GM23338 (cell line): ENCODE measurements at regions not wholly inside any gene's neighbourhood (a gene's known extent, or its start where the extent isn't known, plus 50 kb on each side); places are given as distances from the start of the nearest gene placed in this dataset.

Source experiments
- EZH2 ChIP-seq: fragments of 200-600 bp; sonication (generic); IDR thresholded peaks from one replicate; pipeline ENCODE4 v1.8.0; 2017; ENCODE audit warnings: antibody characterized with exemption, mild to moderate bottlenecking, low read depth; ENCODE audit not compliant: unreplicated experiment
- POLR2AphosphoS5 ChIP-seq: IDR thresholded peaks from 2 replicates; pipeline ENCODE4 v1.6.1; 2016; ENCODE audit warnings: antibody characterized with exemption, low read depth
- TF ChIP-seq, protein P1 (sequence below), 2 experiments: fragments of 200-600 bp in 1 of 2; sonication (generic) in 1 of 2; conservative IDR thresholded peaks; 2 replicates each; pipeline versions ENCODE4 v1.5.1 to v1.6.1; 2016 to 2017; ENCODE audit warnings: antibody characterized with exemption in 2 of 2, low read depth in 2 of 2, mild to moderate bottlenecking in 2 of 2, moderate library complexity in 1 of 2
- TF ChIP-seq, protein P2 (sequence below): IDR thresholded peaks from one replicate; pipeline ENCODE4 v1.6.1; 2018; ENCODE audit warnings: antibody characterized with exemption; ENCODE audit not compliant: unreplicated experiment
- TF ChIP-seq, protein P3 (sequence below): IDR thresholded peaks from 2 replicates; pipeline ENCODE4 v1.6.1; 2016; ENCODE audit warnings: antibody characterized with exemption

DNA sequence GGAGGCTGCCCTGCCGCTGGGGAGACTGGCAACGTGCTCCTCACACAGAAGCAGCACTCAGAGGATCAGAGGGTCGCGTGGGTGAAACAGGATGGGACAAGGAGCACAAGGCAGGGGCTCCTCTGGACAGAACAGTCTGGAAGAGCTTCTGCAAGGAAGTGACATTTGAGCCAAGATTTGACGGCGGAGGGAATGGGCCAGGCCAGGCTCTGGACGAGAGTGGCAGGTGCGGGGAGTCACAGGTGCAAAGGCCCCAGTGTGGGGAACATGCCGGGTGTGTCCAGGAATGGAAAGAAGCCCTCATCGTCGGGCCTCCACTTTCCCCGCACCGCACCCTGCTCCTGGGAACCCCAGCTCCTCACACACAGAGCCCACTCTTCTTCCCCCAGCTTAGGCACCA is 84.0 kb downstream of the RFLNA start:
- TF ChIP-seq, protein P1, sequence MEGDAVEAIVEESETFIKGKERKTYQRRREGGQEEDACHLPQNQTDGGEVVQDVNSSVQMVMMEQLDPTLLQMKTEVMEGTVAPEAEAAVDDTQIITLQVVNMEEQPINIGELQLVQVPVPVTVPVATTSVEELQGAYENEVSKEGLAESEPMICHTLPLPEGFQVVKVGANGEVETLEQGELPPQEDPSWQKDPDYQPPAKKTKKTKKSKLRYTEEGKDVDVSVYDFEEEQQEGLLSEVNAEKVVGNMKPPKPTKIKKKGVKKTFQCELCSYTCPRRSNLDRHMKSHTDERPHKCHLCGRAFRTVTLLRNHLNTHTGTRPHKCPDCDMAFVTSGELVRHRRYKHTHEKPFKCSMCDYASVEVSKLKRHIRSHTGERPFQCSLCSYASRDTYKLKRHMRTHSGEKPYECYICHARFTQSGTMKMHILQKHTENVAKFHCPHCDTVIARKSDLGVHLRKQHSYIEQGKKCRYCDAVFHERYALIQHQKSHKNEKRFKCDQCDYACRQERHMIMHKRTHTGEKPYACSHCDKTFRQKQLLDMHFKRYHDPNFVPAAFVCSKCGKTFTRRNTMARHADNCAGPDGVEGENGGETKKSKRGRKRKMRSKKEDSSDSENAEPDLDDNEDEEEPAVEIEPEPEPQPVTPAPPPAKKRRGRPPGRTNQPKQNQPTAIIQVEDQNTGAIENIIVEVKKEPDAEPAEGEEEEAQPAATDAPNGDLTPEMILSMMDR (conservative IDR thresholded peaks at IDR 0.05; ENCODE audit: low read depth in 2 of 2): no peak
- TF ChIP-seq EZH2 (no peak), POLR2AphosphoS5 (no peak)
- TF ChIP-seq, protein P2, sequence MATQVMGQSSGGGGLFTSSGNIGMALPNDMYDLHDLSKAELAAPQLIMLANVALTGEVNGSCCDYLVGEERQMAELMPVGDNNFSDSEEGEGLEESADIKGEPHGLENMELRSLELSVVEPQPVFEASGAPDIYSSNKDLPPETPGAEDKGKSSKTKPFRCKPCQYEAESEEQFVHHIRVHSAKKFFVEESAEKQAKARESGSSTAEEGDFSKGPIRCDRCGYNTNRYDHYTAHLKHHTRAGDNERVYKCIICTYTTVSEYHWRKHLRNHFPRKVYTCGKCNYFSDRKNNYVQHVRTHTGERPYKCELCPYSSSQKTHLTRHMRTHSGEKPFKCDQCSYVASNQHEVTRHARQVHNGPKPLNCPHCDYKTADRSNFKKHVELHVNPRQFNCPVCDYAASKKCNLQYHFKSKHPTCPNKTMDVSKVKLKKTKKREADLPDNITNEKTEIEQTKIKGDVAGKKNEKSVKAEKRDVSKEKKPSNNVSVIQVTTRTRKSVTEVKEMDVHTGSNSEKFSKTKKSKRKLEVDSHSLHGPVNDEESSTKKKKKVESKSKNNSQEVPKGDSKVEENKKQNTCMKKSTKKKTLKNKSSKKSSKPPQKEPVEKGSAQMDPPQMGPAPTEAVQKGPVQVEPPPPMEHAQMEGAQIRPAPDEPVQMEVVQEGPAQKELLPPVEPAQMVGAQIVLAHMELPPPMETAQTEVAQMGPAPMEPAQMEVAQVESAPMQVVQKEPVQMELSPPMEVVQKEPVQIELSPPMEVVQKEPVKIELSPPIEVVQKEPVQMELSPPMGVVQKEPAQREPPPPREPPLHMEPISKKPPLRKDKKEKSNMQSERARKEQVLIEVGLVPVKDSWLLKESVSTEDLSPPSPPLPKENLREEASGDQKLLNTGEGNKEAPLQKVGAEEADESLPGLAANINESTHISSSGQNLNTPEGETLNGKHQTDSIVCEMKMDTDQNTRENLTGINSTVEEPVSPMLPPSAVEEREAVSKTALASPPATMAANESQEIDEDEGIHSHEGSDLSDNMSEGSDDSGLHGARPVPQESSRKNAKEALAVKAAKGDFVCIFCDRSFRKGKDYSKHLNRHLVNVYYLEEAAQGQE: no peak
- TF ChIP-seq, protein P3, sequence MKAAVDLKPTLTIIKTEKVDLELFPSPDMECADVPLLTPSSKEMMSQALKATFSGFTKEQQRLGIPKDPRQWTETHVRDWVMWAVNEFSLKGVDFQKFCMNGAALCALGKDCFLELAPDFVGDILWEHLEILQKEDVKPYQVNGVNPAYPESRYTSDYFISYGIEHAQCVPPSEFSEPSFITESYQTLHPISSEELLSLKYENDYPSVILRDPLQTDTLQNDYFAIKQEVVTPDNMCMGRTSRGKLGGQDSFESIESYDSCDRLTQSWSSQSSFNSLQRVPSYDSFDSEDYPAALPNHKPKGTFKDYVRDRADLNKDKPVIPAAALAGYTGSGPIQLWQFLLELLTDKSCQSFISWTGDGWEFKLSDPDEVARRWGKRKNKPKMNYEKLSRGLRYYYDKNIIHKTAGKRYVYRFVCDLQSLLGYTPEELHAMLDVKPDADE: no peak
